Progenitor cell of endocrine pancreas (in vitro differentiated cells): ENCODE measurements at regions not wholly inside any gene's neighbourhood (a gene's known extent, or its start where the extent isn't known, plus 50 kb on each side); places are given as distances from the start of the nearest gene placed in this dataset.
"Not testable (repeated sequence)": the region's sequence is repeated elsewhere in the genome, so short reads cannot be mapped to it uniquely, and the experiment has no call there.

Source experiments
- DNase-seq: peaks from one replicate; pipeline ENCODE4 v3.0.0; 2021; ENCODE audit warnings: low spot score; ENCODE audit not compliant: unreplicated experiment
- H3K27ac Mint-ChIP-seq: 2 replicates; pipeline ENCODE4 v1.8.0; 2021; ENCODE audit warnings: mild to moderate bottlenecking, moderate library complexity, mixed read lengths
- H3K27me3 Mint-ChIP-seq: 2 replicates; pipeline ENCODE4 v1.8.0; 2021; ENCODE audit warnings: mixed read lengths
- H3K36me3 Mint-ChIP-seq: 2 replicates; pipeline ENCODE4 v1.8.0; 2022; ENCODE audit warnings: mixed read lengths; ENCODE audit not compliant: insufficient read depth
- H3K4me1 Mint-ChIP-seq: 2 replicates; pipeline ENCODE4 v1.8.0; 2021; ENCODE audit warnings: low read depth, mixed read lengths
- H3K4me3 Mint-ChIP-seq: 2 replicates; pipeline ENCODE4 v1.8.0; 2021; ENCODE audit warnings: low read depth, mild to moderate bottlenecking, moderate library complexity, mixed read lengths
- H3K9me3 Mint-ChIP-seq: 2 replicates; pipeline ENCODE4 v1.8.0; 2021; ENCODE audit warnings: low read depth, mixed read lengths
- TF ChIP-seq, protein P1 (sequence below): fragments of 200-600 bp; sonication (generic); IDR thresholded peaks from one replicate; pipeline ENCODE4 v1.5.0; 2021; ENCODE audit warnings: antibody characterized with exemption, mild to moderate bottlenecking; ENCODE audit not compliant: unreplicated experiment

DNA sequence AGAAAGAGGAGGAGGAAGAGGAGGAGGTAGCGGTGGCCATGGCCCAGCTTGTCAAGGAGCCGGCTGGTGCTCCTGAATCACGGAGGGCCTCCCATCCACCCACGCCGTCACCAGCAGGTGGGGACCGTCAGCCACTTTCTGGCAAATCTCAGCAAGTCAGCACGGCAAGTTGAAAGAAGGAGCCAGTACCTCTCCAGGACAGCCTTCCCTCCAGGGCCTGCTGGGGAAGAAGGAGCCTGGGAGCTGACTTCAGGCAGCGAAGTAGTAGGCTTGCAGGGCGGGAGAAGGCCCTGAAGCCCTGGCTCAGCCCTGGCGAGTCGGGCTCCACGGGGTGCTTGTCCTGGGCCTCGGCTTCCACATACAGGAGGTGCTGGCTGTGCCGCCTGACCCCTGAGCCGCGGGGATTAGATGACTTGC lies 99.2 kb upstream of the TRPM1 start:
- Mint-ChIP-seq H3K4me3 (no peak overlapping the region), H3K27me3 (peaks cover 3% of the 10 kb centered on the region), H3K9me3 (no peaks in the 10 kb centered on the region), H3K36me3 (no peaks in the 10 kb centered on the region), H3K27ac (no peak overlapping the region), H3K4me1 (no peaks in the 10 kb centered on the region)
- TF ChIP-seq, protein P1, sequence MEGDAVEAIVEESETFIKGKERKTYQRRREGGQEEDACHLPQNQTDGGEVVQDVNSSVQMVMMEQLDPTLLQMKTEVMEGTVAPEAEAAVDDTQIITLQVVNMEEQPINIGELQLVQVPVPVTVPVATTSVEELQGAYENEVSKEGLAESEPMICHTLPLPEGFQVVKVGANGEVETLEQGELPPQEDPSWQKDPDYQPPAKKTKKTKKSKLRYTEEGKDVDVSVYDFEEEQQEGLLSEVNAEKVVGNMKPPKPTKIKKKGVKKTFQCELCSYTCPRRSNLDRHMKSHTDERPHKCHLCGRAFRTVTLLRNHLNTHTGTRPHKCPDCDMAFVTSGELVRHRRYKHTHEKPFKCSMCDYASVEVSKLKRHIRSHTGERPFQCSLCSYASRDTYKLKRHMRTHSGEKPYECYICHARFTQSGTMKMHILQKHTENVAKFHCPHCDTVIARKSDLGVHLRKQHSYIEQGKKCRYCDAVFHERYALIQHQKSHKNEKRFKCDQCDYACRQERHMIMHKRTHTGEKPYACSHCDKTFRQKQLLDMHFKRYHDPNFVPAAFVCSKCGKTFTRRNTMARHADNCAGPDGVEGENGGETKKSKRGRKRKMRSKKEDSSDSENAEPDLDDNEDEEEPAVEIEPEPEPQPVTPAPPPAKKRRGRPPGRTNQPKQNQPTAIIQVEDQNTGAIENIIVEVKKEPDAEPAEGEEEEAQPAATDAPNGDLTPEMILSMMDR, result peak; percentile 63
- peak; percentile 59 for DNase-seq

DNA sequence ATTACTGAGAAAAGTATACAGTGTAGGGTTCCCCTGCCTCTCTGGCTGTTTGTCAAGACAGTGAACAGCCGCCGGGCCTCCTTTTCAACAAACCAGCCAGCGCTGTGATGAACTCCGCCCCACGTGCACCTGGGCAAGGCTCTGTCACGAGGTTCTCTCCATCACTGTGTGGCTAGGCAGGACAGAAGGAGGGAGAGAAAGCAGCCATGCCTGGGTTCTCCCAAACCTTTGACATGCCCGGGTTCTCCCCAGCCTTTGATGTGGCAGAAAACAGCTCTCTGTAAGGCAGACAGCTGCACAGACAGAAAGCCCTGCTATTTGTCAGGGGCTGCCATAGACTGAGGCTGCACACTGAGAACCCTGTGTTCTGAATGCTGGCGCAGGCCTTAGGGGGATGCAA lies 101.4 kb upstream of the TRPM1 start:
- TF ChIP-seq, protein P1, result no peak
- H3K27me3 Mint-ChIP-seq, result peaks cover 3% of the 10 kb centered on the region
- DNase-seq, result no peak

DNA sequence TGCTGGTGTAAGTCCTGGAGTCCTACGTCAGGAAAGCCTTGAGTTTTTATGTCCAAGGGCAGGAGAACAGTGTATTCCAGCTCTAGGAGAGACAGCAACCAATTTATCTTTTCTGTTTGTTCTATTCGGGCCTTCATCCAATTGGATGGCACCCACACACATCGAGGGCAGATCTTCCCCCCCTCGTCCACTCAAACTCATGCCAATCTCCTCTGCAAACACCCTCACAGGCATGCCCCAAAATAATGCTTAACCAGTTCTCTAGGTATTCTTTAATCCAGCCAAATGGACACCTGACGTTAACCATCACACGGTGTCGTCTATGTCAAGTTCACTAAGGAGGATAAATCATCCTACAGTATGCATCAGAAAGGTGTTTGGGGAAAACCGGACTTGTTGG lies 102.5 kb upstream of the TRPM1 start:
- H3K9me3 Mint-ChIP-seq, result no peaks in the 10 kb centered on the region
- no peaks in the 10 kb centered on the region for H3K4me1 Mint-ChIP-seq

More for the DNA sequence above, 101.4 kb upstream of the TRPM1 start:
- no peaks in the 10 kb centered on the region for H3K9me3 Mint-ChIP-seq
- no peak overlapping the region for H3K27ac Mint-ChIP-seq
- H3K4me1 Mint-ChIP-seq, result no peaks in the 10 kb centered on the region
- no peaks in the 10 kb centered on the region for H3K36me3 Mint-ChIP-seq
- H3K4me3 Mint-ChIP-seq, result no peak overlapping the region

DNA sequence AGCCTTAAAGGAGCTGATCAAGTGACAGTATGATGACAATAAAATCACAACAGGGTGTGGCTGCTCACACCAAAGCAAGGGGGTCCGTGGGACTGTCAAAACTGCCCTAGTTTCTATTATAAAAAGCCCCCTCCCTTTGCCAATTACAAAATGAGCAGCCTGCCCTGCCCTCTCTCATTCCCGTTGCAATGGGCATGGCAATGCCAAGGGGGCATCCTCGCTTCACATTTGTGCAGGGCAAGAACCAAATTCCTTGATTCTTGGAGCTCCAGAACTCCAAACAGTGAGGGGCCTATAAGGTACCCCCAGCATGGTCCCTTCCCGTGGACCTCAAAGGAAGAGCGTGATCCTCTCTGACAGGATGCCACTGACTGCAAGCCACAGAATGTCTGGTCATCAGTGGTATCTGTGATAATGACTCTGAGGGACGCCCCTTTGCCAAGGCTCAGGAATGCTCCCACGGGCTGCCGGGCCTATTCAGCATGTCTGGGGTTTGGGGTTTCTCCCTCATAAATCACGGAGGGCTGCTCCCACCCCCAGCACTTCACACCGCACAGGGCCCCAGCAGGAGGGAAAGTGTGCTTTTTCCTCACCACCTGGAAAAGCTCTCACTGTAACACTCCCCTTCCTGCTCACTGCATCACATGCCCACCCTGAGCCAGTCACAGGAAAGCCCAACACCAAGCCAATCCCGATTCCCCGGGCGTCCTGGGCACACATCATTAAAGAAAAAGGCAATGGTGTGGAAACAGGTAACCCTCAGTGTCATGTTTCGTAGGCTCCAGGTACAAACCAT lies 105.1 kb upstream of the TRPM1 start:
- no peak for DNase-seq
- H3K4me1 Mint-ChIP-seq, result no peaks in the 10 kb centered on the region
- no peaks in the 10 kb centered on the region for H3K27me3 Mint-ChIP-seq
- H3K9me3 Mint-ChIP-seq, result no peaks in the 10 kb centered on the region
- TF ChIP-seq, protein P1, result no peak
- H3K36me3 Mint-ChIP-seq, result no peaks in the 10 kb centered on the region
- no peak overlapping the region for H3K4me3 Mint-ChIP-seq
- no peak overlapping the region for H3K27ac Mint-ChIP-seq

More for the DNA sequence above, 102.5 kb upstream of the TRPM1 start:
- no peaks in the 10 kb centered on the region for H3K36me3 Mint-ChIP-seq
- H3K4me3 Mint-ChIP-seq, result no peak overlapping the region
- TF ChIP-seq, protein P1, result no peak
- no peak for DNase-seq
- H3K27ac Mint-ChIP-seq, result no peak overlapping the region
- H3K27me3 Mint-ChIP-seq, result no peaks in the 10 kb centered on the region

DNA sequence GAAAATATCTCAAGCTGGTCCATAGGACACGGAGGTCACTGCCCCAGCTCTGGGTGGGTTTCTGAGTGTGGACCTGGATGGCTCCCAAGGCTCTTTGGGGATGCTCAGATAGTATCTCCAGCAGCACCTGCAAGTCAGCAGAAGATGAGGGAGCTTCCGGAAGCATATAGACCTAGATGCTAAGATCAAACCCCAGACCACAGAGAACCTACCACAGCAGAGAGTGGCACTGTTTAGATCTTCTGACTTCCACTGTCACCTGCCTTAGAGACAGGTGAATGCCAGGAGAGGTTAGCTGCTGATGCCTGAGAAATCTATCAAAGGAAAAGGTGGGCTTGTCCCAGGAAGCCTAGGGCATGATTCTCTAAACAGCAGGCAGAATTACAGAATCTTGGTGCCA lies 105.7 kb upstream of the TRPM1 start:
- Mint-ChIP-seq H3K9me3 (no peaks in the 10 kb centered on the region), H3K4me1 (no peaks in the 10 kb centered on the region), H3K27ac (no peak overlapping the region), H3K27me3 (no peaks in the 10 kb centered on the region), H3K4me3 (no peak overlapping the region), H3K36me3 (no peaks in the 10 kb centered on the region)
- TF ChIP-seq, protein P1, result no peak
- DNase-seq, result no peak

DNA sequence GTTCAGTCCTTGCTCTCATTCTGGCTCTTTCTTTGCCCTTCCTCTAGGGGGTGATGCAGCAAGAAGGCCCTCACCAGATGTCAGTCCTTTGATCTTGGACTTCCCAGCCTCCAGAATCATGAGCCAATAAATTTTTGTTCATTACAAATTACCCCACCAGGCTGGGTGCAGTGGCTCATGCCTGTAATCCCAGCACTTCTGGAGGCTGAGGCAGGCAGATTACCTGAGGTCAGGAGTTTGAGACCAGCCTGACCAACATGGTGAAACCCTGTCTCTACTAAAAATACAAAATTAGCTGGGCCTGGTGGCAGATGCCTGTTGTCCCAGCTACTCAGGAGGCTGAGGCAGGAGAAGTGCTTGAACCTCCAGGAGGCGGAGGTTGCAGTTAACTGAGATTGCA lies 106.3 kb upstream of the TRPM1 start:
- H3K9me3 Mint-ChIP-seq, H3K4me3 Mint-ChIP-seq, H3K27me3 Mint-ChIP-seq, H3K36me3 Mint-ChIP-seq, H3K27ac Mint-ChIP-seq, DNase-seq, H3K4me1 Mint-ChIP-seq: not testable (repeated sequence)
